Right atrium auricular region (tissue), 2 donors: ENCODE measurements at regions not wholly inside any gene's neighbourhood (a gene's known extent, or its start where the extent isn't known, plus 50 kb on each side); places are given as distances from the start of the nearest gene placed in this dataset.

Source experiments
- DNase-seq: peaks from one replicate; pipeline ENCODE4 v3.0.0-alpha.2; 2019; ENCODE audit warnings: low spot score
- H3K27ac ChIP-seq, 2 donors: fragments of 200-600 bp; sonication (generic); 1 replicate in 1 of 2; 2 replicates in 1 of 2; pipeline ENCODE4 v1.5.1; 2016 to 2019
- H3K27me3 ChIP-seq, 2 donors: fragments of 200-600 bp; sonication (generic); one replicate each; pipeline versions ENCODE4 v1.5.1 to v1.6.0; 2017 to 2019
- H3K36me3 ChIP-seq: fragments of 200-600 bp; sonication (generic); one replicate; pipeline ENCODE4 v1.5.1; 2016
- H3K4me1 ChIP-seq, 2 donors: fragments of 200-600 bp; sonication (generic); one replicate each; pipeline versions ENCODE4 v1.5.1 to v1.6.0; 2017 to 2019
- H3K4me3 ChIP-seq, 2 donors: fragments of 200-600 bp; sonication (generic); 1 replicate in 1 of 2; 2 replicates in 1 of 2; pipeline ENCODE4 v1.5.1; 2017 to 2019; ENCODE audit warnings: mild to moderate bottlenecking in 1 of 2, moderate library complexity in 1 of 2
- H3K9me3 ChIP-seq, 2 donors: fragments of 200-600 bp; sonication (generic); one replicate each; pipeline ENCODE4 v1.5.1; 2019
- TF ChIP-seq, protein P1 (sequence below), 2 donors: fragments of 200-600 bp; sonication (generic); IDR thresholded peaks; one replicate each; pipeline ENCODE4 v1.5.1; 2019; ENCODE audit warnings: antibody characterized with exemption in 2 of 2

DNA sequence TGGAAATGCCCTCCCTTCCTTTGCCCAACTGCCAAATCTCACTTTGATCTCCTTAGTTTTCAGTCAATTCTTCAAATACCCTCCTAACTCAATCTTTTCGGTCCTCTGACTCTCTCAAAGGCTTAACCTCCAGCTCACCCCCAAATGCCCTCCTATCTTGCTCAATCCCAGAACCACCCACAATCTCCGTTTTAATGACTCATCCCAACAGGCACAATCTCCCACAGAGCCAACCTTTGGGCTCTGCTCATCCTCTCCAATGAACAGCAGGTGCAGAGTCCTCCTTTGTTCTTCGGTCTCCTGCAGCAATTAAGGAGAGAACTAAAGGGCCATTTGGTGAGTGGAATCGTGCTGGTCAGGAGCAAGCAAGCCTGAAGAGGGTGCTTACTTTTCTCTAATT is 366.1 kb upstream of the CRIM1 start:
- H3K4me1 ChIP-seq = no peaks in the 10 kb centered on the region
- no peaks in the 10 kb centered on the region for H3K36me3 ChIP-seq
- DNase-seq = no peak
- TF ChIP-seq, protein P1, sequence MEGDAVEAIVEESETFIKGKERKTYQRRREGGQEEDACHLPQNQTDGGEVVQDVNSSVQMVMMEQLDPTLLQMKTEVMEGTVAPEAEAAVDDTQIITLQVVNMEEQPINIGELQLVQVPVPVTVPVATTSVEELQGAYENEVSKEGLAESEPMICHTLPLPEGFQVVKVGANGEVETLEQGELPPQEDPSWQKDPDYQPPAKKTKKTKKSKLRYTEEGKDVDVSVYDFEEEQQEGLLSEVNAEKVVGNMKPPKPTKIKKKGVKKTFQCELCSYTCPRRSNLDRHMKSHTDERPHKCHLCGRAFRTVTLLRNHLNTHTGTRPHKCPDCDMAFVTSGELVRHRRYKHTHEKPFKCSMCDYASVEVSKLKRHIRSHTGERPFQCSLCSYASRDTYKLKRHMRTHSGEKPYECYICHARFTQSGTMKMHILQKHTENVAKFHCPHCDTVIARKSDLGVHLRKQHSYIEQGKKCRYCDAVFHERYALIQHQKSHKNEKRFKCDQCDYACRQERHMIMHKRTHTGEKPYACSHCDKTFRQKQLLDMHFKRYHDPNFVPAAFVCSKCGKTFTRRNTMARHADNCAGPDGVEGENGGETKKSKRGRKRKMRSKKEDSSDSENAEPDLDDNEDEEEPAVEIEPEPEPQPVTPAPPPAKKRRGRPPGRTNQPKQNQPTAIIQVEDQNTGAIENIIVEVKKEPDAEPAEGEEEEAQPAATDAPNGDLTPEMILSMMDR (IDR thresholded peaks at IDR 0.05) = no peak
- peaks cover 0 to 9% of the 10 kb centered on the region in 2 donors for H3K9me3 ChIP-seq
- H3K4me3 ChIP-seq = no peak overlapping the region
- no peaks in the 10 kb centered on the region for H3K27me3 ChIP-seq
- H3K27ac ChIP-seq = no peak overlapping the region

DNA sequence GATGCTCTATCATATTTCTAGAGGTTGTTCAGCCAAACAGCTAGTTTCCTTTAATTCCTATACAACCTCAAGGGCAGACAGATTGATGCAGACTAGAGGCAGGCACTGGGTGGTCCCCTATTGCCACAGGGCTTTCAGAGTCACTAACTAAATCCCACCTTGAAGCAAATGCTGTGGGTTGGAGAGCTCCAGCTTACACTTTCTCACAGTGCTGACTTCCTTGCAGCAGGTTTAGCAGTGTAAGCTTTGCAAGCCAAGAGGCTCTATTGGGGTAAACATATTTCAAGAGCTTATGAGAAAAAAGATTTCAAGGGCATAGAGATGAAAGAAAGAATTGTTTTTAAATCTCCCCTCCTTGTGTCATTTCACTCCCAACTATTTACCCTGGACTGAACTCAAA is 366.5 kb upstream of the CRIM1 start:
- no peaks in the 10 kb centered on the region for H3K27me3 ChIP-seq
- H3K27ac ChIP-seq = no peak overlapping the region
- H3K36me3 ChIP-seq = no peaks in the 10 kb centered on the region
- no peak for DNase-seq
- H3K4me3 ChIP-seq = no peak overlapping the region
- H3K4me1 ChIP-seq = no peaks in the 10 kb centered on the region
- H3K9me3 ChIP-seq = peaks cover 0 to 5% of the 10 kb centered on the region in 2 donors
- TF ChIP-seq, protein P1 (IDR thresholded peaks at IDR 0.05) = no peak

DNA sequence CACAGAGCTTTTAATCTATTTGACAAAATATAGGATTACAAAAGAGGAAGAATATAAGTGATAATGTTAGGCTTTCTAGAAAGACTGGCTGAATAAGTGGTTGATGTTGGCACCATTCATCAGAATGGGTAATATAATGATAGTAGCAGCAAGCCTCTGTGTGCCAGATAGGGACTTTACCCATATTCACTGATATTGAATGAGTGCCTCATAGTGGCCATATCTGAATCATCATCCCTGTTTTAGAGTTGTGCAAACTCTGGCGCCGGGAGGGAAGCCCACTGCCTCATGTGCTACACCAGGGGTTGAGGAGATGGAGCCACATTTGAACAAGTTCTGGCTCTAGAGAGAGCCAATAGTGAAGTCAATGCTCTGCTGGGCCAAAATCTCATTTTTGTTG is 368.7 kb upstream of the CRIM1 start:
- TF ChIP-seq, protein P1 (IDR thresholded peaks at IDR 0.05) = no peak
- H3K27me3 ChIP-seq = no peaks in the 10 kb centered on the region
- H3K27ac ChIP-seq = no peak overlapping the region
- no peak overlapping the region for H3K4me3 ChIP-seq
- DNase-seq = no peak
- H3K9me3 ChIP-seq = no peaks in the 10 kb centered on the region
- no peaks in the 10 kb centered on the region for H3K4me1 ChIP-seq
- no peaks in the 10 kb centered on the region for H3K36me3 ChIP-seq

DNA sequence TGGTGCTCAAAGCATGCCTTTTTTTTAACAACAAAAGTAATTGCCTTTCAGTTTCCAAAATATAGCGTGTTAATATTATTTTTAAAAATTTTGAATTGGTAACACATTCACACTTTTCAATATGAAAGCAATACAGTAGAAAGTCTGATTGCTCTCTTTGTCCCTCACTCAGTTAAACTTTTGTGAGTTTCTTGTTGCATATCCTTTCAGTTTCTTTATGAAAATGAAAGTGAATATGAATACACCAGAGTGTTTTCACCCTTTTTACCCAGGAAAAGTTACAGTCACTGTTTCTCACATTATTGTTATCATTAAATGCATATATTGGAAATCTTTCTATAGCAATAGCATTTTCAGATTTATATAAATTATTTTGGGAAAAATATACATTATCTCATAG is 377.4 kb upstream of the CRIM1 start:
- Histone ChIP-seq H3K27me3 (no peaks in the 10 kb centered on the region), H3K9me3 (no peaks in the 10 kb centered on the region), H3K36me3 (no peaks in the 10 kb centered on the region), H3K27ac (no peak overlapping the region), H3K4me1 (no peaks in the 10 kb centered on the region), H3K4me3 (no peak overlapping the region)
- TF ChIP-seq, protein P1 (IDR thresholded peaks at IDR 0.05) = no peak
- no peak for DNase-seq

DNA sequence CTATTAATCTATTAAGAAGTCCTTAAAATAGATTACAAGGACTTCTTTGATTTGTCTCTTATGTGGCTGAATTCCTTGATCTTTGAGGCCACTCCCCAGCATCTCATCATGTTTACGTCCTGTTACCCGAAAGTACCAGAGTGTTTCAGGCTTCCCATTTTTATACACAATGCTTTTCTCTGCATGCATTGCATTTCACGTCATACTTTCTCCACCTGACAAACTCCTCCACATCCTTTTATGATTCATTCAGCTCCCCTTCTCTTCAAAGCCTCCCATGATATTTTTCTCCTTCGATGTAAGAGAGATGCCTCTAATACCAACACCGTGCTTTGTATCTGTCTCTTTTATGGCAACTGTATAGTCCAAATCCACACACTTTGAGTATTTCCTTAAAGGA is 379.0 kb upstream of the CRIM1 start:
- Histone ChIP-seq H3K27me3 (no peaks in the 10 kb centered on the region), H3K4me1 (no peaks in the 10 kb centered on the region), H3K36me3 (no peaks in the 10 kb centered on the region), H3K4me3 (no peak overlapping the region), H3K27ac (no peak overlapping the region), H3K9me3 (no peaks in the 10 kb centered on the region)
- DNase-seq = no peak
- TF ChIP-seq, protein P1 (IDR thresholded peaks at IDR 0.05) = no peak

DNA sequence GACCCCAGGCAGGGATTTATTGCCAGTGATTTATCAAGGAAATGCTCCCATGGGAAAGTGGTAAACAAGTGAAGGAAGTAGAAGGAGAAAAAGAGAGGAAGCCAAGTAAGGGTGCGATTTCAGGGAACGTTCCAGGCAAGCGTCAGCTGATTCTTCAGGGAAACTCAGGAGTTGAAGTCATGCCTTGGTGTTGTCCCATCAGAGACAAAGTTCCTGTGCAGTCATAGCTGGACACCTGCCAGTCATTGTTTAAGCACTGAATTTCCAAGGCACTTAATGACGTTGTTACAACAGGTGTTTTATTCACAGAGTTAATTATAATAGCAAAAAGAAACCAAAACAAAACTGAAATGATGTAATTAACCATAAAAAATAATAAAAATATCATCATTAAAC is 381.8 kb upstream of the CRIM1 start:
- H3K36me3 ChIP-seq = no peaks in the 10 kb centered on the region
- H3K27ac ChIP-seq = peak overlapping the region in 1 of 2 donors; percentile 57
- H3K4me3 ChIP-seq = no peak overlapping the region
- DNase-seq = no peak
- no peaks in the 10 kb centered on the region for H3K4me1 ChIP-seq
- H3K9me3 ChIP-seq = no peaks in the 10 kb centered on the region
- TF ChIP-seq, protein P1 (IDR thresholded peaks at IDR 0.05) = no peak
- no peaks in the 10 kb centered on the region for H3K27me3 ChIP-seq
